ENCODE measurements at regions not wholly inside any gene's neighbourhood (a gene's known extent, or its start where the extent isn't known, plus 50 kb on each side); places are given as distances from the start of the nearest gene placed in this dataset.

- Histone ChIP-seq H3K4me3 (replicated peaks in 1 of 3; ENCODE audit: insufficient read depth in 1 of 3, low read depth in 1 of 3, low read length in 3 of 3) (no peak overlapping the region), H2AFZ (ENCODE audit: low read depth, low read length) (no peak overlapping the region), H3K79me2 (ENCODE audit: control insufficient read depth, insufficient read depth, low read length) (no peaks in the 10 kb centered on the region), H4K20me1 (replicated peaks; ENCODE audit: control insufficient read depth, extremely low read depth, insufficient read depth, low read length) (no peaks in the 10 kb centered on the region), H3K36me3 (ENCODE audit: control insufficient read depth in 2 of 2, extremely low read depth in 1 of 2, insufficient read depth in 2 of 2, low read length in 2 of 2) (no peaks in the 10 kb centered on the region), H3K9me3 (replicated peaks; ENCODE audit: control insufficient read depth, insufficient read depth, low read length) (no peaks in the 10 kb centered on the region), H3K9ac (replicated peaks; ENCODE audit: extremely low read depth, insufficient read depth, low read length) (no peak overlapping the region), H3K27ac (ENCODE audit: insufficient read depth, low read depth, low read length) (no peak overlapping the region), H3K27me3 (ENCODE audit: control insufficient read depth in 2 of 2, insufficient read depth in 2 of 2, low read length in 2 of 2) (no peaks in the 10 kb centered on the region), H3K9me1 (replicated peaks; ENCODE audit: control insufficient read depth, extremely low read depth, insufficient read depth, low read length) (no peaks in the 10 kb centered on the region), H3K4me2 (ENCODE audit: insufficient read depth, low read length) (no peak overlapping the region), H3K4me1 (ENCODE audit: control insufficient read depth, extremely low read depth, insufficient read depth, low read length) (no peaks in the 10 kb centered on the region)
- intact Hi-C loops (cut with micrococcal nuclease): no loop called here
- ChIA-PET POLR2A (no interaction called here), CTCF (no interaction called here)
- no peak for FAIRE-seq
- no peak for TF ChIP-seq JUN (IDR thresholded peaks at IDR 0.05; ENCODE audit: borderline replicate concordance, insufficient read depth, insufficient read length, low read depth)
- TF ChIP-seq GATA2 (IDR thresholded peaks at IDR 0.05; ENCODE audit: insufficient read depth, insufficient read length, low read depth, low read length): no peak
- no peak for TF ChIP-seq POLR2AphosphoS5 (IDR thresholded peaks at IDR 0.05; ENCODE audit: insufficient read depth, low read depth, low read length)
- TF ChIP-seq, protein P1, sequence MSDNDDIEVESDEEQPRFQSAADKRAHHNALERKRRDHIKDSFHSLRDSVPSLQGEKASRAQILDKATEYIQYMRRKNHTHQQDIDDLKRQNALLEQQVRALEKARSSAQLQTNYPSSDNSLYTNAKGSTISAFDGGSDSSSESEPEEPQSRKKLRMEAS (IDR thresholded peaks at IDR 0.05; ENCODE audit: insufficient read depth, insufficient read length): no peak
- TF ChIP-seq POLR2A (IDR thresholded peaks at IDR 0.05; ENCODE audit: low read depth, low read length): no peak
- TF ChIP-seq FOS (IDR thresholded peaks at IDR 0.05; ENCODE audit: borderline replicate concordance, insufficient read depth, low read length): no peak
- TF ChIP-seq MYC (IDR thresholded peaks at IDR 0.05; ENCODE audit: low read depth, low read length): no peak
- TF ChIP-seq CTCF (IDR thresholded peaks at IDR 0.05; ENCODE audit: extremely low read depth in 1 of 2, insufficient read depth in 1 of 2, low read depth in 1 of 2, low read length in 2 of 2): no peak
- DNase-seq (ENCODE audit: low read depth, low spot score): no peak
- no TSS peak for BruUV-seq (replicated peaks)
- dilution Hi-C loops (cut with MboI; ENCODE audit: extremely low pct_ligation_motif_present, low sequenced_read_pairs): no loop called here
Measured at GRCh38 chr10:123496996-123497660, 169.0 kb upstream of the GPR26 start.
